CD4-positive, alpha-beta T cell treated with Interleukin-10 for 1 hour (primary cell): ENCODE measurements at regions not wholly inside any gene's neighbourhood (a gene's known extent, or its start where the extent isn't known, plus 50 kb on each side); places are given as distances from the start of the nearest gene placed in this dataset.

Source experiments
- DNase-seq: peaks from one replicate; pipeline ENCODE4 v3.0.0-alpha.2; 2020

DNA sequence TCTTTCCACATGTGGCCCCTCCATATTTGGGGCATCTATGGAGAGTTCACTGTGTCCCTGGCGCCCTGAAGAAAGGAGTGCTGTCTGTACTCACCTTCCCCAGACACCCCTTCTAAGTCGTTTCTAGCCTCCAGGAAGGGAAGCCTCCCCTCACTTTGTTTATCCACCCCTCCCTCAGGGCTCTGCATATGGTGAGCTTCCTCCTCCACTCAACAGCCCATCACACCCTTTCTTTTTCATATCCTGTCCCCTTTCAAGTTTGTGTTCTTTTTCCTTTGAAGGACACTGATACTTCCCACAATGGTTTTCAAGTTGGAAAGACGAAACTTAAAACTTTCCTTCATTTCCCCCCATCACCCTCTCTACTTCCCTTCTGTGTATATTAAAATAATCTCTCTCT lies 291.4 kb upstream of the POU3F3 start:
- DNase-seq = no peak

DNA sequence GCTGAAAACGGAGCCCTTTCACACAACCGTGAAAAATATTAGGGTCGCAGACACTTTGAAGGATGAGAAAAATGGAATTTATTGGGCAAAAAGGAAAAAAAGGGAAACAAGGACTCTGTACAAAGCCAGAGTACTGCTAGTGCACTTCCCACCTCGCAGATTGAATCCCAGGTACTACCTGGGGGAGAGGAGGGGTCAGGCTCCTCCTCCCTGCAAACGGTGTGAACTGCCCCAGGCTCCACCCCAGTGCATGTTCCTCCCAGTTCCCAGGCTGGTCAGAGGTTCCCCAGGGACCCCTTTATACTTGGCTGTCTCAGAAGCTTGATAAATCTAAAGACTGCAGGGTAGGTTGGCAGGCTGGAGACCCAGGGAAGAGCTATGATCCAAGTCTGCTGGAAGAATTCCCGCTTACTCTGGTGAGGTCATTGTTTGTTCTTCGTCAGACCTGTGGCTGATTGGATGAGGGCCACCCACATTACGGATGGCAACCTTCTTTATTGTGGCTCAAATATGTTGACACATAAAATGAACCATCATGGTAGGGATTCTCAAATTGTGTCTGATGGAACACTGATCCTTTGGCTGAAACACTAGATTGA lies 290.4 kb upstream of the POU3F3 start:
- DNase-seq = no peak

GRCh38 chr2:104568247-104568646 lies 285.7 kb upstream of the POU3F3 start:
- DNase-seq = no peak

- DNase-seq = no peak
Measured at GRCh38 chr2:104570259-104570658, 283.7 kb upstream of the POU3F3 start.

DNA sequence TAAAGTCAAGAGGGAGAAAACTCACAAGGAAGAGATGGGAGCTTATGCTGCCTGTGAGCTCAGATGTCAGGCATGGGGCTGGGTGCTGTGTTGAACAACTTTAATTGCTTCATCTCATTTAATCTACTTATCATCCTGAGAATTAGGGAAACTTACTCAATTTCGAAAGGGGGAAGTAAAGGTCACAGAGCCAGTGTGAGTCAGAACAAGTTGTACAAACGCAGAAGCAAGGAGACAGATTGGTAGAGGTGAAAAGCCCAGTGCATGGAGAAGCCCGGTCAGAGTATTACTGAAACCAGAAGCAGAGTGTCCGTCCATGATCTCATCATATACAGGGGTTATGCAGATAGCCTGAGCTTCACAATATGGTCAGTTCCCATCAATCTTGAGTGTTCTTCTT lies 281.1 kb upstream of the POU3F3 start:
- DNase-seq = no peak

GRCh38 chr2:104574367-104574766 lies 279.5 kb upstream of the POU3F3 start:
- DNase-seq = no peak

GRCh38 chr2:104577143-104577542 lies 276.8 kb upstream of the POU3F3 start:
- DNase-seq = no peak

DNA sequence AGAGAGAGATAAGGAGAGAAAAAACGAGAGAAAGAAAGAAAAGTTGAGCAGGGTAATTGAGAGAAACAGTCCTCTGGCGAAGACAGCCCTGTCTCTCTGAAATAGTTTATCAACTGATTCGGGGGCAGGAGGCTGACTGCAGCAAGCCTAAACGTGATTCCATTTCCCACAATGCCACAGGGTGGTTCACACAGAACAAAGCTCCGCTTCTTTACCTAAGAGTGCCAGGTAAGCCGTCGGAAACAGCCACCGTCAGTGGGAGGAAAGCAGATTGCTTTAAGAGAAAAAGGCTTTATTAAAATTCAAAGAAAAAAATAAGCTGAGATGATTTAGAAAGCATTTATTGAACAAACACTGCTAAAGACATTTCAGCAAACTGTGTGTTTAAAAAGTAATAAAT lies 271.4 kb upstream of the POU3F3 start:
- DNase-seq = no peak

- no peak for DNase-seq
Measured at GRCh38 chr2:104583811-104584210, 270.1 kb upstream of the POU3F3 start.

DNA sequence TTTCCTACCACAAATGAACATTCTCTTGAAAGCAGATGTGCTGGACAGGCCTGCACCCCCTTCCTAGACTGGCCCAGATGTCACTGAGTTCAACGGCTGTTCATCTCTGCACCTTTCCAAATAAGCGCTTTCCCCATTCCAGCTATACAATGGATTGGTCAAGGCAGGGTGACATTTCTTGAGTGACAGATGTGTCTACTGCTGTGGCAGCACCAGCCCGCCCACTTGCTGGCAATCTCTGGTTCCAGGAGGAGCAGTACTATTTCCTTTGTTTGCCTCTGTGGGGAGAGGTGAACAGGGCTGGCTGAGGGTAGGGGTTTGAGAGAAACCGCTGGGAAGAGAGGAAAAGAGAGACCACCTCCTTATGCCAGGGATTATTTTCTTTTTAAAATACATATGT lies 269.5 kb upstream of the POU3F3 start:
- DNase-seq = no peak

GRCh38 chr2:104595576-104595975 lies 258.3 kb upstream of the POU3F3 start:
- no peak for DNase-seq

DNA sequence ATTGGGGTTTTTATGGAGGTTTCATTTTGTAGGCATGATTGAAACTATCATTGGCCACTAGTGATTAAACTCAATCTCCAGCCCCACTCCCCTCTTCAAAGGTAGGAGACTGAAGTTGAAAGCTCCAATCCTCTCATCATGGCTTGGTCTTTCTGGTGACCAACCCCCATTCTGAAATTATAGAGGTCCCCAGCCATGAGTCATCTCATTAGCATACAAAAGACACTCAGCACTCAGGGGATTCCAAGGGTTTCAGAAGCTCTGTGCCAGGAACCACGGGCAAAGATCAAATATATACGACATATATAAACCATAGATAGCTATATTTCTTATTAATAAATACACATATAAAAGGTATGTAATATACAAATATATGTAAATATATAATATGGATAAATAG lies 256.0 kb upstream of the POU3F3 start:
- no peak for DNase-seq

DNA sequence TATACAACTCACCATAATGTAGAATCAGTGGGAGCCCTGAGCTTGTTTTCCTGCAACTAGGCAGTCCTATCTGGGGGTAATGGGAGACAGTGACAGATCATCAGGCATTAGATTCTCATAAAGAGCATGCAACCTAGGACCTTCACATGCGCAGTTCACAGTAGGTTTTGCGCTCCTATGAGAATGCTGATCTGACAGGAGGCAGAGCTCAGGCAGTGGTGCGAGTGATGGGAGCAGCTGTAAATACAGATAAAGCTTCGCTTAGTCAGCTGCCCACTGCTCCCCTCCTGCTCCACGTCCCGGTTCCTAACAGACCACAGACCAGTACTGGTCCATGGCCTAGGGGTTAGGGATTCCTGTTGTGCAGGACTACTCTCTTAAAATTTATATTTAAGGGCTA lies 255.3 kb upstream of the POU3F3 start:
- no peak for DNase-seq

DNA sequence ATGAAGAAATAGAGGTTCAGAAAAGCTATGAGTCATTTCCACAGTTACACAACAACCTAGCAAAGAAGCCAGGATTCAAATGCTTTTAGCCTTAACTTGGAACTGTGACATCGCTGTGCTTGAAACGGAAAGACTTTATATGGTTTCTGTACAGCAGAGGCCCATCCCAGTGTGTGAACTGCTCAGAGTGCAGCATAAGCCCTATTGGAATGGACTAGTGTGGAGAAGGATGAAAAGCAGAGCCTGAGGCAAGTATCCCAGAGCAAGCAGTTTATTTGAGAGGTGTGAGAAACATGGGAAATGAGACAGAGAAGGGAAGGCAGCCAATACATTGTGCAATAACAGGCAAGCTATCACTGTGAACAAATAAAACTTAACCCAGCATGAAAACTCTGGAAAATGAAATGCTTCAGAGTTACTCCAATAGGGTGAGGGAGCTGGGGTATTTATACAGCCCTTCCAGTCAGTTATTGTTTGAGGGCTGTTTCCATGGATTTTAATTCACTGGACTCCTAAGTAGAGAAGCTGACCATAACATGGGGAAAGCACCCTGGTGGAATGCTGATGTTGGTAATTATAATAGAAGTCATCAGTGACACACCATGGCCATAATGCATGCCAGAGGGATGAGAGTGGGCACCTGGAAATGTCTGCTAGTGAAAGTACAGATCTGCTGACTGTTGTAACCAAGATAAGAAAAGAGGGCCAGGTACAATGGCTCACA lies 254.0 kb upstream of the POU3F3 start:
- no peak for DNase-seq

GRCh38 chr2:104606056-104606455 lies 247.9 kb upstream of the POU3F3 start:
- no peak for DNase-seq

DNA sequence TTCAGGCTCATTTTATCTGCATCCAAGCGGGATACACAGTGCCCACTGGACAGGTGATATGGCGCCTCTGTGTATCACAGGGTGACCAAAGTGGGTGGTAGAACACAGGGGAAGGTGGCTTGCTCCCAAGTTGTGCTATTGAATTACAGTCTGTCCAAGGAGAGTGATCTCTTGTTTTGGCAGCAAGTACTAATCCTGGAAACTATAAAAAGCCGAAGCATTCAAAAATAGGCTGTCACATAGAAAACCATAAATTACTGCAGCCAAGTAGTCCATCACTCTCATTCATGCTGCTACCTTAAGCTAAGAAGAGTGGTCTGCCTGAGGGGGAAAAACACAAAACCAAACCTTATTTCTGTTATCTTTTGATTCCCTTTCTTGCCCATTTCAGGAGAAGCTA lies 237.1 kb upstream of the POU3F3 start:
- DNase-seq = no peak

GRCh38 chr2:104620801-104621200 lies 233.1 kb upstream of the POU3F3 start:
- no peak for DNase-seq

DNA sequence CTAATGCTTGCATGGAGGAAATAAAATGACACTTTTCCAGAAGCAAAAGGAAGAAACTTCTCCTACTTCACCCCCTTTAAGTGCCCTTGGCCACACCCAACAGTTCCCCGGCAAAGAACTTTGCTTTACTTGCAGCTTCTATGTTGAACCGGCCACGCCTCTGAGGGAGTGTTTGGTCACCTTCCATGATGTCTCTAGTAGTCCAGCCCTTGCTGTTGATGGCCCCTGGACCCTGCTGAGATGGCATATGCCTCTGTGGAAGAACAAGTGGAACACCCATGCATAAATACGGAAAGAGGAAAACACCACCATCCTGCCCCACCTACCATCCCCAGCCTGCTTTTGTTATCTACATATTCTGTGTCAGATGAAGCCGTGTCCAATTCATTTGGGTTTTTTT lies 218.3 kb upstream of the POU3F3 start:
- DNase-seq = no peak

DNA sequence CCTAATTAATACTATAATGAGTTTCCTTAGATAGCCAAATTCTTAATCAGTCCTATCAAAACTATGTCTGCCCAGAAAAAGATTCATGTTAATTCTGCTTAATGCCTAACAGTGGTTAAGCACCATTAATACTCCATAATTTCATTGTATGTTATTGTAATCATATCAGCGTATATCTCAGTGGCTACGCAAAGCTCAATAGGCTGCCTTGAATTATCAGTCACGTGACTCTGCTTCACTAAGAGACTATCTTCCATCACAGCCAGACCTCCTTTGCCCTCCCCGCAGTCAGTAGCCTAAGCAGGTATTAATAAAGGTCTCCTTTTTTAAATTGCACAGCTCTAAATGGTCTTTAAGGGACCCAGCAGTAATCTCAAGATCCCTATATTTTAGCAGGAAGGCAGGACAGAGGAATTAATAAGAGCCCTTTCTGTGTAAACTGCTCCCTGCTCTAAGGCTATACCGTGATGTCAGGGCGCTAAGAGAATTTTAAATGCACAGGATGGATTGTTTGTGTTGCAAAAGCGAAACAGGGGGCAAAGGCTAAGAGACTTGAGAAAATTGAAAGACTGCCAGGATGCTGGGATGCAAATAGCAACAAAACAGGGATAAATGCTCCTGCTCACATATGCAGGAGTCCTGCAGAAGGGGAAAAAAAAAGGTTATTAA lies 215.6 kb upstream of the POU3F3 start:
- DNase-seq = no peak

DNA sequence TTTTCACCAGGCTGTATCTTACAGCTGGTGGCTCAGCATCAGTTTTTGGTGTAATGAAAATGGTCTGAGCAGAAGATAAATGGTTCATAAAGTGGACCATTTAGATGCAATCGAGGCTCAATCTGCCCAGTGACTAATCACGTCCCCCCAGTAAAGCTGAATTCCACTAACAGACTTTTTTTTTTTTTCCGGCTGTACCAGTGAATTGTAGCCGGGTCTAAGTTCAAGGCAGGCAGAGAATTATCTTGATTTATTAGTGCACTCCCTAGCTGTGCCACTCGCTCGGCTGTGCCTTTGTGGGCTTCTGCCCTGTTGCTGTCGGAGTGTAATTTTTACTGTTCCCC lies 215.1 kb upstream of the POU3F3 start:
- DNase-seq = no peak

DNA sequence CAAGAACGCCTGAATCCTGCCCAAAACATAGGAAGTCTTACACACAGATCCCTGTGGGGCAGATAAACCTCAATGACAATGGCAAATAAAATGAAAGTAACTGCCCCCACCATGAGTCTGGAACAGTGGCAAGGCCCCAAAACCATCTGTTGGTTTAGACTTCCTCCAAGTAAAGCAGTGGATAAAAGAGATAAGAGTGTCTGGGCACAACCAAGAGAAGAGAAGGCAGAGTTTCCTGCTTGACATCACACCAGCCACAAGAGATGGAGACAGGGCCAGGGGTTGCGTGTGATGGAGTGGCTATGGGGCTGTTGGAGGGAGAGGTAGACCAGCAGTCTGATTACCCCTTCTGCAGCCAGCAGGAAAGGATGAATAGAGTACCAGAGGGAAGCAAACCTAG lies 212.1 kb upstream of the POU3F3 start:
- no peak for DNase-seq

- DNase-seq = no peak
Measured at GRCh38 chr2:104648376-104648775, 205.5 kb upstream of the POU3F3 start.

GRCh38 chr2:104649866-104650265 lies 204.0 kb upstream of the POU3F3 start:
- DNase-seq = no peak

DNA sequence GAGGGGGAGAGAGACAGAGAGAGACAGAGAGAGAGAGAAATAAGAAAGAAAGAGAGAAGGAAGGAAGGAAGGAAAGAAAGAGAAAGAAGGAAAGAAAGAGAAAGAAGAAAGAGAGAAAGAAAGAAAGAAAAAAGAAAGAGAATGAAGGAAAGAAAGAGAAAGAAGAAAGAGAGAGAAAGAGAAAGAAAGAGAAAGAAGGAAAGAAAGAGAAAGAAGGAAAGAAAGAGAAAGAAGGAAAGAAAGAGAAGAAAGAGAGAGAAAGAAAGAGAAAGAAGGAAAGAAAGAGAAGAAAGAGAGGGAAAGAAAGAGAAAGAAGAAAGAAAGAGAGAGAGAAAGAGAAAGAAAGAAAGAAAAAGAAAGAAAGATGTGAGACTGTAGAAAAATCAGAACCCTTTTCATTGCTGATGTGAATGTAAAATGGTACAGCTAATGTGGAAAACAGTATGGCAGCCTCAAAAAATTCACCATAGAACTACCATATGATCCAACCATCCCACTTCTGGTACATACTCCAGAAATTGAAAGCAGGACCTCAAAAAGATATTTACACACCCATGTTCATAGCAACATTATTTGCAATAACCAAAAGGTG lies 203.4 kb upstream of the POU3F3 start:
- no peak for DNase-seq
